HepG2 (cell line): ENCODE measurements at regions not wholly inside any gene's neighbourhood (a gene's known extent, or its start where the extent isn't known, plus 50 kb on each side); places are given as distances from the start of the nearest gene placed in this dataset.

Experiments
- ATAC-seq: fragments of 200-7000 bp; cut with Tn5 transposase; 3 replicates; pipeline ENCODE4 v1.9.1; 2020; ENCODE audit warnings: mild to moderate bottlenecking, moderate library complexity
- BruUV-seq: library from RNA; stranded (reverse); fragments of 400-500 nt; replicated peaks from 2 replicates; lab custom pipeline; 2021; lab: Mats Ljungman, UMichigan
- CTCF ChIA-PET: fragments of 300-600 bp; formaldehyde crosslinking; extraction: SDS; loops from one replicate; lab custom pipeline; 2021; ENCODE audit warnings: low total read pairs, inconsistent platforms, low intra/inter-chr PET ratio; lab: Yijun Ruan, JAX
- POLR2A ChIA-PET: fragments of 350-600 bp; sonication (Branson Sonifier 250); formaldehyde crosslinking; loops from one replicate; lab custom pipeline; 2020; ENCODE audit warnings: antibody characterized with exemption, inconsistent platforms; lab: Yijun Ruan, JAX
- DNase-seq: peaks from one replicate; pipeline ENCODE4 v3.0.0-alpha.2; 2015; ENCODE audit warnings: low spot score
- FAIRE-seq: peaks from 3 replicates; lab custom pipeline; 2011; peaks lifted over from hg19 to GRCh38; lab: Jason Lieb, UNC
- H2AFZ ChIP-seq: one replicate; pipeline ENCODE4 v1.6.1; 2011; ENCODE audit warnings: low read length, inconsistent platforms
- H3K27ac ChIP-seq: fragments of 300-600 bp; 3 replicates; pipeline ENCODE4 v1.8.0; 2011; ENCODE audit warnings: mixed run types, mild to moderate bottlenecking, mixed read lengths, low read length, inconsistent platforms; ENCODE audit not compliant: insufficient read depth; ENCODE audit errors: extremely low read length
- H3K27me3 ChIP-seq, 2 experiments: fragments of 200-600 bp in 1 of 2; 2 replicates in 1 of 2; 3 replicates in 1 of 2; pipeline versions ENCODE4 v1.6.0 to v1.8.0; 2011; ENCODE audit warnings: low read length in 2 of 2, mild to moderate bottlenecking in 2 of 2, moderate library complexity in 2 of 2, inconsistent platforms in 1 of 2; ENCODE audit not compliant: insufficient read depth in 2 of 2, control insufficient read depth in 1 of 2
- H3K36me3 ChIP-seq, 2 experiments: fragments of 200-600 bp in 1 of 2; replicated peaks in 1 of 2; 2 replicates in 1 of 2; 3 replicates in 1 of 2; pipeline versions ENCODE4 v1.5.1 to v1.8.0; 2011; ENCODE audit warnings: low read length in 2 of 2, inconsistent platforms in 1 of 2; ENCODE audit not compliant: insufficient read depth in 2 of 2, control insufficient read depth in 1 of 2
- H3K4me1 ChIP-seq: 2 replicates; pipeline ENCODE4 v1.5.1; 2012; ENCODE audit warnings: low read length, inconsistent platforms; ENCODE audit not compliant: insufficient read depth
- H3K4me2 ChIP-seq: 2 replicates; pipeline ENCODE4 v1.6.0; 2011; ENCODE audit warnings: low read depth, low read length, inconsistent platforms
- H3K4me3 ChIP-seq, 3 experiments: fragments of 200-600 bp in 1 of 3; sonication (generic), shearing (Covaris generic) in 1 of 3; replicated peaks in 1 of 3; 2 replicates each; pipeline ENCODE4 v1.5.1; 2011 to 2016; ENCODE audit warnings: low read length in 3 of 3, inconsistent platforms in 2 of 3, low read depth in 2 of 3, mild to moderate bottlenecking in 2 of 3, control low read depth in 1 of 3, mixed read lengths in 1 of 3; ENCODE audit not compliant: insufficient read depth in 1 of 3
- H3K79me2 ChIP-seq: one replicate; pipeline ENCODE4 v1.6.1; 2011; ENCODE audit warnings: low read length, inconsistent platforms; ENCODE audit not compliant: insufficient read depth
- H3K9ac ChIP-seq: 2 replicates; pipeline ENCODE4 v1.6.0; 2011; ENCODE audit warnings: mild to moderate bottlenecking, low read depth, low read length, inconsistent platforms; ENCODE audit not compliant: insufficient read depth
- H3K9me3 ChIP-seq: 2 replicates; pipeline ENCODE4 v1.5.1; 2012; ENCODE audit warnings: mild to moderate bottlenecking, low read length
- H4K20me1 ChIP-seq: 2 replicates; pipeline ENCODE4 v1.6.0; 2011; ENCODE audit warnings: inconsistent platforms, mild to moderate bottlenecking, low read length, moderate library complexity; ENCODE audit not compliant: insufficient read depth
- ARNT ChIP-seq: fragments of 450-650 bp; IDR thresholded peaks from 2 replicates; pipeline ENCODE4 v1.6.1; 2017
- EZH2 ChIP-seq: conservative IDR thresholded peaks from 2 replicates; pipeline ENCODE4 v1.6.1; 2012; ENCODE audit warnings: mild to moderate bottlenecking, low read depth, low read length, moderate library complexity
- FOXJ3 ChIP-seq: sonication (generic); formaldehyde crosslinking; IDR thresholded peaks from 2 replicates; pipeline ENCODE4 v1.4.0; 2020; ENCODE audit warnings: missing genetic modification reagents, mild to moderate bottlenecking, borderline replicate concordance
- HNRNPK ChIP-seq: fragments of 200-400 bp; formaldehyde crosslinking; IDR thresholded peaks from 2 replicates; pipeline ENCODE4 v1.6.1; 2018; ENCODE audit warnings: low read length, low read depth, moderate library complexity, mild to moderate bottlenecking; ENCODE audit not compliant: poor library complexity, severe bottlenecking
- NCOR1 ChIP-seq: fragments of 200-600 bp; sonication (generic); IDR thresholded peaks from 2 replicates; pipeline ENCODE4 v1.7.0; 2017; ENCODE audit warnings: antibody characterized with exemption, low read length, borderline replicate concordance
- RBM22 ChIP-seq: fragments of 200-400 bp; formaldehyde crosslinking; optimal IDR thresholded peaks from 2 replicates; pipeline ENCODE3; 2017; ENCODE audit warnings: mild to moderate bottlenecking, low read length, moderate library complexity
- TBX3 ChIP-seq: fragments of 450-650 bp; IDR thresholded peaks from 2 replicates; pipeline ENCODE4 v1.6.1; 2017; ENCODE audit warnings: antibody characterized with exemption, mild to moderate bottlenecking, inconsistent platforms, borderline replicate concordance
- ZBTB39 ChIP-seq: sonication (generic); formaldehyde crosslinking; IDR thresholded peaks from 2 replicates; pipeline ENCODE4 v1.5.0; 2020; ENCODE audit warnings: missing genetic modification reagents
- ZNF800 ChIP-seq: sonication (generic); formaldehyde crosslinking; IDR thresholded peaks from 2 replicates; pipeline ENCODE4 v1.4.0; 2020; ENCODE audit warnings: missing genetic modification reagents
- ZNF816 ChIP-seq: sonication (generic); formaldehyde crosslinking; IDR thresholded peaks from 2 replicates; pipeline ENCODE4 v1.8.0; 2022; ENCODE audit warnings: missing genetic modification reagents, mild to moderate bottlenecking, borderline replicate concordance
- WGBS: methylation state at CpG from one replicate; pipeline ENCODE4 v1.1.6; 2017; ENCODE audit warnings: low lambda C conversion rate; 5-methylcytosine and 5-hydroxymethylcytosine counted together
- in situ Hi-C: cut with HindIII; loops from 2 replicates; pipeline ENCODE4 v1.10.0; 2017; ENCODE audit warnings: low pct_unique_long_range_greater_than_20kb; ENCODE audit not compliant: extremely low pct_ligation_motif_present
- intact Hi-C: fragments of 100-400 bp; cut with micrococcal nuclease; formaldehyde crosslinking; loops from one replicate; pipeline ENCODE4 v1.10.0; 2022; ENCODE audit not compliant: unreplicated experiment

- H3K9ac ChIP-seq, result no peak overlapping the region
- H3K4me1 ChIP-seq, result no peaks in the 10 kb centered on the region
- no peaks in the 10 kb centered on the region for H4K20me1 ChIP-seq
- POLR2A ChIA-PET, result no interaction called here
- FAIRE-seq (no peak), DNase-seq (no peak), ATAC-seq (no peak)
- H3K27ac ChIP-seq, result no peak overlapping the region
- CTCF ChIA-PET, result no interaction called here
- no peak overlapping the region for H2AFZ ChIP-seq
- in situ Hi-C loops, result no loop called here
- no peak overlapping the region for H3K4me3 ChIP-seq
- 0% methylated on average over 2 of the region's 2 CpGs for WGBS
- intact Hi-C loops, result no loop called here
- no TSS peak for BruUV-seq
- no peaks in the 10 kb centered on the region for H3K9me3 ChIP-seq
- no peak overlapping the region for H3K4me2 ChIP-seq
- H3K79me2 ChIP-seq, result no peaks in the 10 kb centered on the region
- TF ChIP-seq RBM22 (no peak), ZNF800 (CRISPR knock-in tag) (no peak)
- no peaks in the 10 kb centered on the region for H3K36me3 ChIP-seq
- H3K27me3 ChIP-seq, result peaks cover 0 to 3% of the 10 kb centered on the region in 2 experiments; a peak in 2 of 5 replicates
Measured at GRCh38 chr15:56523521-56523920, 58.6 kb upstream of the MNS1 start.

GRCh38 chr15:56519000-56519399, 54.1 kb upstream of the MNS1 start:
- H2AFZ ChIP-seq, result no peak overlapping the region
- ATAC-seq, result no peak
- no peak for FAIRE-seq
- H3K79me2 ChIP-seq, result no peaks in the 10 kb centered on the region
- ChIA-PET CTCF (no interaction called here), POLR2A (no interaction called here)
- no peaks in the 10 kb centered on the region for H4K20me1 ChIP-seq
- 0 out of 2 replicates have a peak, but pooled peaks cover 7% of the 10 kb centered on the region for H3K9me3 ChIP-seq
- H3K4me2 ChIP-seq, result no peak overlapping the region
- in situ Hi-C loops (no loop called here), intact Hi-C loops (no loop called here)
- H3K27me3 ChIP-seq, result no peaks in the 10 kb centered on the region
- no peaks in the 10 kb centered on the region for H3K4me1 ChIP-seq
- H3K9ac ChIP-seq, result no peak overlapping the region
- TF ChIP-seq NCOR1 (no peak), HNRNPK (peak; percentile 18), ARNT (no peak), EZH2 (no peak), FOXJ3 (no peak), ZNF816 (CRISPR knock-in tag) (no peak), ZBTB39 (no peak), TBX3 (no peak)
- H3K4me3 ChIP-seq, result no peak overlapping the region
- no peaks in the 10 kb centered on the region for H3K36me3 ChIP-seq
- DNase-seq, result no peak
- no TSS peak for BruUV-seq
- H3K27ac ChIP-seq, result no peak overlapping the region
